ENCODE measurements at regions not wholly inside any gene's neighbourhood (a gene's known extent, or its start where the extent isn't known, plus 50 kb on each side); places are given as distances from the start of the nearest gene placed in this dataset.

- Histone ChIP-seq H3K56ac (replicated peaks; ENCODE audit: insufficient read length, low read depth, low read length) (no peak overlapping the region), H4K20me1 (replicated peaks in 1 of 2; ENCODE audit: control insufficient read depth in 1 of 2, insufficient read depth in 2 of 2, low read length in 2 of 2) (no peaks in the 10 kb centered on the region), H2AFZ (ENCODE audit: low read length) (no peak overlapping the region), H4K91ac (replicated peaks; ENCODE audit: insufficient read length, low read length) (no peak overlapping the region), H2BK12ac (ENCODE audit: low read depth, low read length) (no peak overlapping the region), H3K9me3 (ENCODE audit: insufficient read depth in 2 of 2, low read depth in 1 of 2, low read length in 1 of 2) (peaks cover 4 to 21% of the 10 kb centered on the region in 2 experiments), H3K23ac (ENCODE audit: insufficient read length) (no peak overlapping the region), H3K4ac (replicated peaks; ENCODE audit: insufficient read length, low read depth, low read length) (no peak overlapping the region), H3K14ac (ENCODE audit: insufficient read length) (no peak overlapping the region), H3K18ac (ENCODE audit: extremely low read depth, low read length) (peak overlapping the region; percentile 14; the same call in 1 of the 2 replicates), H3K79me2 (ENCODE audit: control insufficient read depth in 1 of 2, insufficient read depth in 2 of 2, low read length in 2 of 2) (no peaks in the 10 kb centered on the region), H4K5ac (ENCODE audit: insufficient read length, low read depth, low read length) (no peak overlapping the region), H3K4me2 (ENCODE audit: insufficient read depth in 1 of 2, low read depth in 2 of 2, low read length in 2 of 2) (no peak overlapping the region), H3K27ac (ENCODE audit: low read depth, low read length) (no peak overlapping the region), H2BK120ac (replicated peaks; ENCODE audit: low read depth, low read length) (peak overlapping the region; percentile 55), H3K27me3 (replicated peaks in 1 of 4; ENCODE audit: control insufficient read depth in 3 of 4, extremely low read depth in 1 of 4, insufficient read depth in 3 of 4, low read length in 3 of 4) (no peaks in the 10 kb centered on the region), H3K4me1 (replicated peaks in 1 of 4; ENCODE audit: control insufficient read depth in 3 of 4, insufficient read depth in 4 of 4, low read length in 3 of 4) (peaks cover 3 to 28% (median 11%) of the 10 kb centered on the region in 4 experiments), H3K4me3 (ENCODE audit: extremely low read depth in 1 of 4, insufficient read depth in 2 of 4, low read depth in 3 of 4, low read length in 4 of 4) (no peak overlapping the region), H3K9ac (replicated peaks in 1 of 4; ENCODE audit: extremely low read depth in 1 of 4, low read depth in 3 of 4, low read length in 3 of 4) (no peak overlapping the region), H3K23me2 (ENCODE audit: low read depth, low read length) (no peaks in the 10 kb centered on the region), H2BK15ac (ENCODE audit: low read length) (no peak overlapping the region), H2BK20ac (ENCODE audit: low read length) (no peak overlapping the region), H2BK5ac (ENCODE audit: low read depth, low read length) (peak overlapping the region; percentile 14; the same call in 1 of the 2 replicates), H2AK5ac (ENCODE audit: low read depth, low read length) (no peak overlapping the region), H3K79me1 (ENCODE audit: low read depth, low read length) (no peaks in the 10 kb centered on the region), H3K36me3 (ENCODE audit: control insufficient read depth in 2 of 4, insufficient read depth in 4 of 4, low read length in 3 of 4) (no peaks in the 10 kb centered on the region; a peak in 3 of 8 replicates), H4K8ac (ENCODE audit: extremely low read depth, insufficient read depth, low read length) (no peak overlapping the region)
- 89% methylated on average over 10 of the region's 10 CpGs; no CpG with 5 or more reads in 1 of the 2 experiments for WGBS, 2 experiments (ENCODE audit: extremely low coverage in 1 of 2, insufficient coverage in 1 of 2, insufficient read length in 1 of 2, insufficient replicate concordance in 2 of 2, low coverage in 1 of 2, low lambda C conversion rate in 2 of 2, missing lambda C conversion rate in 1 of 2)
- FAIRE-seq, result no peak
- DNase-seq (ENCODE audit: low read depth in 1 of 2, low spot score in 2 of 2), result no peak
- CTCF ChIA-PET (ENCODE audit: partially characterized antibody), result interaction anchor here (0.7 to 1.5 kb wide), 12 partner anchors 12 to 227 kb away, joined by 3 to 8 read pairs (median 4); no protein-coding TSS in a partner anchor
- TF ChIP-seq RAD21 (IDR thresholded peaks at IDR 0.05 in 1 of 2, conservative IDR thresholded peaks at IDR 0.05 in 1 of 2; ENCODE audit: low read depth in 2 of 2, low read length in 2 of 2) (peak in 1 of 2 experiments; percentile 22; a peak in 1 of 4 replicates), RXRA (IDR thresholded peaks at IDR 0.05; ENCODE audit: insufficient read depth, low read depth, low read length) (no peak)
- TF ChIP-seq, protein P1, sequence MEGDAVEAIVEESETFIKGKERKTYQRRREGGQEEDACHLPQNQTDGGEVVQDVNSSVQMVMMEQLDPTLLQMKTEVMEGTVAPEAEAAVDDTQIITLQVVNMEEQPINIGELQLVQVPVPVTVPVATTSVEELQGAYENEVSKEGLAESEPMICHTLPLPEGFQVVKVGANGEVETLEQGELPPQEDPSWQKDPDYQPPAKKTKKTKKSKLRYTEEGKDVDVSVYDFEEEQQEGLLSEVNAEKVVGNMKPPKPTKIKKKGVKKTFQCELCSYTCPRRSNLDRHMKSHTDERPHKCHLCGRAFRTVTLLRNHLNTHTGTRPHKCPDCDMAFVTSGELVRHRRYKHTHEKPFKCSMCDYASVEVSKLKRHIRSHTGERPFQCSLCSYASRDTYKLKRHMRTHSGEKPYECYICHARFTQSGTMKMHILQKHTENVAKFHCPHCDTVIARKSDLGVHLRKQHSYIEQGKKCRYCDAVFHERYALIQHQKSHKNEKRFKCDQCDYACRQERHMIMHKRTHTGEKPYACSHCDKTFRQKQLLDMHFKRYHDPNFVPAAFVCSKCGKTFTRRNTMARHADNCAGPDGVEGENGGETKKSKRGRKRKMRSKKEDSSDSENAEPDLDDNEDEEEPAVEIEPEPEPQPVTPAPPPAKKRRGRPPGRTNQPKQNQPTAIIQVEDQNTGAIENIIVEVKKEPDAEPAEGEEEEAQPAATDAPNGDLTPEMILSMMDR (IDR thresholded peaks at IDR 0.05; ENCODE audit: control extremely low read depth in 1 of 3, insufficient read depth in 1 of 3, low read depth in 1 of 3, low read length in 3 of 3), result 0 out of 4 replicates have a peak, but pooled peaks of 1 of the 3 experiments have one; percentile 1
- POLR2A ChIA-PET (ENCODE audit: partially characterized antibody), result interaction anchor here (0.8 to 3.4 kb wide), 6 partner anchors 12 to 144 kb away, joined by 3 to 11 read pairs (median 4); partner anchors contain the start of gene EZR
Observed at GRCh38 chr6:158907931-158908330, 88.8 kb upstream of the EZR start.

All from H1 (cell line).